ENCODE measurements at regions not wholly inside any gene's neighbourhood (a gene's known extent, or its start where the extent isn't known, plus 50 kb on each side); places are given as distances from the start of the nearest gene placed in this dataset.

DNA sequence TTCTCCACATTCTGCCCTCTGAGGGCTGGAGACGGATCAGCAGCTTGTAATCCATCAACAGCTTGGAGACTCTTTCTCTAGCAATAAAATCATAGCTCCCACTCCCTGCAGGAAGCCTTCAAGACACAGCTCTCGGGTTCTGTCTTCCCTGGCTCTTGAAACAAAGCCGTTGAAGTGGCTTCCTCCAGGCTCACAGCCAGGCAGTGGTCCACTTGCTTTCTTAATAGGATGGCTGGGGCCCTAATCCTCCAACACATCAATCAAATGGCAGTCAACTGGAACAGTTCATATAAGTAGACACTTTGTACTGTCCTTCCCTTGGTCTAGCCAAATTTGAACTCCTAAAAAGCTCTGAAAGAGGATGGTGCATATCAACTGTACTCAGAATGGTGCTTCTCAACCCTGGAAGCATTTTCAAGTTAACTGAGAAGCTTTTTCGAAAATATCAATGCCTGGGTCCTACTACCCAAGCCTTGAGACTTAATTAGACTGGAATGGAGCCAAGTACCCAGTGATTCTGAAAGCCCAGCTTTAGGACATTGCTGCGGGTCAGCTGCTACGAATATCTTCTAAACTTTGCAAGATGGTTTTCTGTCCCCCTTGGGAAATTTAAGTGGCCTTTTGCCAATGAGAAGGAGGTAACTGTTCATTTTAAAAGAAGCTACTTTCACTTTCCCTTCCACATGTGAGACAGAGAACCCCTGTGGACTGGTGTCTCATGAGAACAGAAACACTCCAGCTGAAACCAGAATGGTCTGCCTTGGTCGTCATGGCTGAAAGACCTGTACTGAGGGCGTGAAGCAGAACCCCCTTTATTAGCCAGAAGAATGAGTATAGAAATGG is 74.7 kb downstream of the SC5D start:
- TF ChIP-seq, protein P1, sequence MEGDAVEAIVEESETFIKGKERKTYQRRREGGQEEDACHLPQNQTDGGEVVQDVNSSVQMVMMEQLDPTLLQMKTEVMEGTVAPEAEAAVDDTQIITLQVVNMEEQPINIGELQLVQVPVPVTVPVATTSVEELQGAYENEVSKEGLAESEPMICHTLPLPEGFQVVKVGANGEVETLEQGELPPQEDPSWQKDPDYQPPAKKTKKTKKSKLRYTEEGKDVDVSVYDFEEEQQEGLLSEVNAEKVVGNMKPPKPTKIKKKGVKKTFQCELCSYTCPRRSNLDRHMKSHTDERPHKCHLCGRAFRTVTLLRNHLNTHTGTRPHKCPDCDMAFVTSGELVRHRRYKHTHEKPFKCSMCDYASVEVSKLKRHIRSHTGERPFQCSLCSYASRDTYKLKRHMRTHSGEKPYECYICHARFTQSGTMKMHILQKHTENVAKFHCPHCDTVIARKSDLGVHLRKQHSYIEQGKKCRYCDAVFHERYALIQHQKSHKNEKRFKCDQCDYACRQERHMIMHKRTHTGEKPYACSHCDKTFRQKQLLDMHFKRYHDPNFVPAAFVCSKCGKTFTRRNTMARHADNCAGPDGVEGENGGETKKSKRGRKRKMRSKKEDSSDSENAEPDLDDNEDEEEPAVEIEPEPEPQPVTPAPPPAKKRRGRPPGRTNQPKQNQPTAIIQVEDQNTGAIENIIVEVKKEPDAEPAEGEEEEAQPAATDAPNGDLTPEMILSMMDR (IDR thresholded peaks at IDR 0.05): no peak
- TF ChIP-seq POLR2A (IDR thresholded peaks at IDR 0.05): no peak

All from uterus (tissue), 2 donors.